ENCODE measurements at regions not wholly inside any gene's neighbourhood (a gene's known extent, or its start where the extent isn't known, plus 50 kb on each side); places are given as distances from the start of the nearest gene placed in this dataset.

GRCh38 chr13:50283017-50283416 is 267.8 kb downstream of the KCNRG start:
- intact Hi-C loops (cut with DNase I): no loop called here
- Histone ChIP-seq H3K9ac (ENCODE audit: low read depth in 2 of 2, low read length in 2 of 2) (no peak overlapping the region), H3K36me3 (no peaks in the 10 kb centered on the region), H3K4me3 (no peak overlapping the region), H3K27me3 (no peaks in the 10 kb centered on the region), H3K27ac (no peak overlapping the region), H3K9me3 (no peaks in the 10 kb centered on the region), H3K4me1 (no peaks in the 10 kb centered on the region)
- no peak for DNase-seq
- TF ChIP-seq, protein P1, sequence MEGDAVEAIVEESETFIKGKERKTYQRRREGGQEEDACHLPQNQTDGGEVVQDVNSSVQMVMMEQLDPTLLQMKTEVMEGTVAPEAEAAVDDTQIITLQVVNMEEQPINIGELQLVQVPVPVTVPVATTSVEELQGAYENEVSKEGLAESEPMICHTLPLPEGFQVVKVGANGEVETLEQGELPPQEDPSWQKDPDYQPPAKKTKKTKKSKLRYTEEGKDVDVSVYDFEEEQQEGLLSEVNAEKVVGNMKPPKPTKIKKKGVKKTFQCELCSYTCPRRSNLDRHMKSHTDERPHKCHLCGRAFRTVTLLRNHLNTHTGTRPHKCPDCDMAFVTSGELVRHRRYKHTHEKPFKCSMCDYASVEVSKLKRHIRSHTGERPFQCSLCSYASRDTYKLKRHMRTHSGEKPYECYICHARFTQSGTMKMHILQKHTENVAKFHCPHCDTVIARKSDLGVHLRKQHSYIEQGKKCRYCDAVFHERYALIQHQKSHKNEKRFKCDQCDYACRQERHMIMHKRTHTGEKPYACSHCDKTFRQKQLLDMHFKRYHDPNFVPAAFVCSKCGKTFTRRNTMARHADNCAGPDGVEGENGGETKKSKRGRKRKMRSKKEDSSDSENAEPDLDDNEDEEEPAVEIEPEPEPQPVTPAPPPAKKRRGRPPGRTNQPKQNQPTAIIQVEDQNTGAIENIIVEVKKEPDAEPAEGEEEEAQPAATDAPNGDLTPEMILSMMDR (IDR thresholded peaks at IDR 0.05): no peak

DNA sequence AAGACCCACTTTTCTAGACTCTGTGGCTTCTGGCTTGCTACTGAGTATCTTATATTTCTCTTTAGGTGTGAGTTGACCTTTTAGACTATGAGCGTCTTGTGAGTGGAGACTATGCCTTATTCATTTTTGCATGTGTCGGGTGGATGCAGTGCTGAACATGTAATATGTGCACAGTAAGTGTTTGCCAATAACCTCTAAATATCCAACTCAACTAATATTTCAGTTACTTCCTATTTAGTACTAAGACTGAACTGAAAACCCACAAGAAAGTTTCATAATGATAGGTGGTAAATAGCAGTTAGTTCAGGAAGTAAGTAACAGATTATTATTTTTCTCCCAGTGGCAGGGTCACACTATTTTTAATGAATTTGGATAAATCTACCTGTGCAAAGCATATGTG is 269.3 kb downstream of the KCNRG start:
- DNase-seq: no peak
- H3K36me3 ChIP-seq: no peaks in the 10 kb centered on the region
- no peaks in the 10 kb centered on the region for H3K4me1 ChIP-seq
- TF ChIP-seq, protein P1 (IDR thresholded peaks at IDR 0.05): no peak
- intact Hi-C loops (cut with DNase I): no loop called here
- no peak overlapping the region for H3K9ac ChIP-seq (ENCODE audit: low read depth in 2 of 2, low read length in 2 of 2)
- no peak overlapping the region for H3K27ac ChIP-seq
- no peaks in the 10 kb centered on the region for H3K27me3 ChIP-seq
- H3K4me3 ChIP-seq: no peak overlapping the region
- H3K9me3 ChIP-seq: no peaks in the 10 kb centered on the region

GRCh38 chr13:50285283-50285682 is 270.0 kb downstream of the KCNRG start:
- TF ChIP-seq, protein P1 (IDR thresholded peaks at IDR 0.05): no peak
- intact Hi-C loops (cut with DNase I): no loop called here
- no peak for DNase-seq
- no peaks in the 10 kb centered on the region for H3K4me1 ChIP-seq
- no peak overlapping the region for H3K9ac ChIP-seq (ENCODE audit: low read depth in 2 of 2, low read length in 2 of 2)
- no peaks in the 10 kb centered on the region for H3K36me3 ChIP-seq
- no peak overlapping the region for H3K4me3 ChIP-seq
- no peaks in the 10 kb centered on the region for H3K9me3 ChIP-seq
- no peak overlapping the region for H3K27ac ChIP-seq
- no peaks in the 10 kb centered on the region for H3K27me3 ChIP-seq

- Histone ChIP-seq H3K27ac (no peak overlapping the region), H3K4me3 (no peak overlapping the region), H3K27me3 (no peaks in the 10 kb centered on the region), H3K36me3 (no peaks in the 10 kb centered on the region), H3K9ac (ENCODE audit: low read depth in 2 of 2, low read length in 2 of 2) (no peak overlapping the region), H3K4me1 (no peaks in the 10 kb centered on the region), H3K9me3 (no peaks in the 10 kb centered on the region)
- no peak for DNase-seq
- intact Hi-C loops (cut with DNase I): no loop called here
- TF ChIP-seq, protein P1 (IDR thresholded peaks at IDR 0.05): no peak
These were observed 271.1 kb downstream of the KCNRG start for GRCh38 chr13:50286324-50286723.

GRCh38 chr13:50290186-50290585 is 274.9 kb downstream of the KCNRG start:
- intact Hi-C loops (cut with DNase I): no loop called here
- TF ChIP-seq, protein P1 (IDR thresholded peaks at IDR 0.05): no peak
- no peak overlapping the region for H3K9ac ChIP-seq (ENCODE audit: low read depth in 2 of 2, low read length in 2 of 2)
- no peaks in the 10 kb centered on the region for H3K36me3 ChIP-seq
- no peaks in the 10 kb centered on the region for H3K4me1 ChIP-seq
- no peak overlapping the region for H3K27ac ChIP-seq
- H3K4me3 ChIP-seq: no peak overlapping the region
- H3K9me3 ChIP-seq: no peaks in the 10 kb centered on the region
- DNase-seq: no peak
- no peaks in the 10 kb centered on the region for H3K27me3 ChIP-seq

GRCh38 chr13:50291611-50292010 is 276.4 kb downstream of the KCNRG start:
- intact Hi-C loops (cut with DNase I): no loop called here
- TF ChIP-seq, protein P1 (IDR thresholded peaks at IDR 0.05): no peak

More at GRCh38 chr13:50291611-50292010, 276.4 kb downstream of the KCNRG start:
- H3K27me3 ChIP-seq: no peaks in the 10 kb centered on the region
- DNase-seq: no peak
- H3K9ac ChIP-seq (ENCODE audit: low read depth in 2 of 2, low read length in 2 of 2): no peak overlapping the region
- H3K4me3 ChIP-seq: no peak overlapping the region
- no peak overlapping the region for H3K27ac ChIP-seq
- H3K36me3 ChIP-seq: no peaks in the 10 kb centered on the region
- no peaks in the 10 kb centered on the region for H3K9me3 ChIP-seq
- H3K4me1 ChIP-seq: no peaks in the 10 kb centered on the region

Measured in colonic mucosa (tissue), 4 donors.